CD4-positive, alpha-beta T cell treated with Interleukin-6 for 4 hours (primary cell): ENCODE measurements at regions not wholly inside any gene's neighbourhood (a gene's known extent, or its start where the extent isn't known, plus 50 kb on each side); places are given as distances from the start of the nearest gene placed in this dataset.

Source experiments
- DNase-seq: peaks from one replicate; pipeline ENCODE4 v3.0.0-alpha.2; 2020; ENCODE audit warnings: mixed read lengths

GRCh38 chr11:112725636-112726035, 235.6 kb upstream of the NCAM1 start:
- DNase-seq, result no peak

DNA sequence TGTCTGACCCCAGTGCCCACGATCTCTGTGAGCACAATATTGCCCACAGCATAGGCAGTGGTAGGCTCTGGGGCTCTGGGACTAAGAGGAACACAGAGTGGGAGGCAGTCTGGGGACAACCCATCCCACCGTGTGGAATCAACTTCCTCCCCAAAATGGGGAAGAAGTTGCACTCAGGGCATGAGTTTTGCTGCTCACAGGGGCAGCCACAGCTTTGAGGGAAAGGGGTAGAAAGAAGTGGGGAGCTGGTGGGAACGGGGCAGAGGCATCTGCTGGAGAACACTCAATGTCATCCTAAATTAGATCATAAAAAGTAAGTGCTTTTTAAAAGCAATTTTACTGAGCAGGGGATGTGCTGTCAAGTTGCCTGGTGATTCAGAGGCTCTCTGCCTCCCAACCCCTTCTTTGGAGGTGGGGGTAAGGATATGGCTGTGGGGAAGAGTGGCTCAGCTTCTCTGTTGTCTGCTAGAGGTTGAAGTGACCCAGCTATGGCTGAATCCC, 233.8 kb upstream of the NCAM1 start:
- DNase-seq, result no peak

DNA sequence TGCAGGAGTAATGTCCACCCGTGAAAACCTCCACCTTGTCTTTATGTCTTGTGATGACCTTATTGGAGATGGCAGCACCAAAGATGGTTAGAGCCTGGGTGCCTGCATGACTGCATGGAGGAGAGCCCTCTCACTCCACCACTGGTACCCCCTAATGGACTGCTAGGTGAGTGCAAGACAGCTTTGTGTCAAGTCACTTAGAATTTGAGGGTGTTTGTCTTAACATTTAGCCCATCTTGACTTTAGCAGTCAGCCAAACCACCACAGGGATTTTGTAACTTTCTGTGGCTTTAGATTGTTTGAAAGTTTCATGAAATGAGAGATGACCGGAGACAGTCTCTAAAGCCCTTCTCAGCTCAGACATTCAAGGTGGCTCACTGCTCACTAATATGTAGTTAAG, 232.9 kb upstream of the NCAM1 start:
- no peak for DNase-seq

DNA sequence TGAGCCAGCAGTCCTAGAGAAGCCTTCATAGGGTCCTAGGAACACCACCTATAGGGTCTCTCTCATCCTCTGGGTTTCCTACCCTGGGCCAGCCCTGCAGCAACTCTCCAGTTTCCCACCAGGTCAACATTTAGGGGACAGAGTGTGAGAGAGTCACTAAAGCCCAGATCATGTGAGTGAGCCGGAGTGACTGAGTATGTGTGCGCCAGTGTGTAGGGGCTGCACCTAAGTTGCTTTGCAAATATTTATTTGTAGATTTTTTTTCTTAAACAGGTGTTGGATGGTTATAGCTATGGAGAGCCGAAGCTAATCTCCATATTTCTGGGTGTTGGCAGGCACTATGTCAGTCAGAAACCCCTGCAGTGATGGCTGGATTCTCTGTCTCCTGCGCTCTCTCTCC, 232.5 kb upstream of the NCAM1 start:
- DNase-seq, result no peak

- DNase-seq, result no peak
Observed at GRCh38 chr11:112730591-112730990, 230.6 kb upstream of the NCAM1 start.

- DNase-seq, result no peak
Observed at GRCh38 chr11:112731538-112731937, 229.7 kb upstream of the NCAM1 start.

GRCh38 chr11:112732031-112732430, 229.2 kb upstream of the NCAM1 start:
- DNase-seq, result no peak

DNA sequence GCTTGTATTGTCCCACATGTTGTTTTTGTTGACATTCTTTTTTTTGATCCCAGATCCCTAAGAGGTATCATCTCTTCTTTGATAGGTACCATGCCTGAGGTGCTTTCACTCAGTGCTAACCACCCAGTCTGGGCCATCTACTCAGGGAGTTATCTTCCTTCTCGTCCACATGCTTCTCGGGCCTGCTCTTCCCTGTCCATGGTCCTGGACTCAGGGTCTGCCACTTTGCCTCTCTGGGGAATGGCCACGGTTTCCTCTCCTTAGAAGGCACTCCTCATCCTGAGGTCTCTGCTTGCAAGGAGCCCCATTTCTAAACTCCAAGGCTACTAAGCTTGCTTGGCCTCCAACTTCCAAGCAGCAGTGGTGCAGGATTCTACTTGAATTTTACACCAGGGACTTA, 227.0 kb upstream of the NCAM1 start:
- no peak for DNase-seq

GRCh38 chr11:112735470-112735869, 225.8 kb upstream of the NCAM1 start:
- no peak for DNase-seq

DNA sequence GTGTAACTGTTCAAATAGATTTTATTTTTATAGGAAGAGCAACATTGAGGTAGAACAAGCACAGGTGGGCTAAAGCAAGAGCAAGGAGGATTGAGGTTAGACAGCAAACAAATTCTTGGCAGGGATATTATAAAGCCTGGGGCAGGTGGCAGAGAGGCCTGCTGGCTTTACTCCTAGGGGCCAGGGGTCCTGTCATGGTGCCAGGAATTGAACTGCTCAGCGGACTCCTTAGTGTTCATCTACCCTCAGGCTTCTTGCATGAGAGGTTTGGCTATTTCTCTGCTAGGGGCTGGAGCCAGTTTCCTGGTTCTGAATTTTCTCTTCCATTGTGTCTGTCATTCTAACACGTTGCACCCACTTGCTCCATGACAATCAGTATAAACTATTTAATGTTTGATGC, 217.2 kb upstream of the NCAM1 start:
- no peak for DNase-seq

DNA sequence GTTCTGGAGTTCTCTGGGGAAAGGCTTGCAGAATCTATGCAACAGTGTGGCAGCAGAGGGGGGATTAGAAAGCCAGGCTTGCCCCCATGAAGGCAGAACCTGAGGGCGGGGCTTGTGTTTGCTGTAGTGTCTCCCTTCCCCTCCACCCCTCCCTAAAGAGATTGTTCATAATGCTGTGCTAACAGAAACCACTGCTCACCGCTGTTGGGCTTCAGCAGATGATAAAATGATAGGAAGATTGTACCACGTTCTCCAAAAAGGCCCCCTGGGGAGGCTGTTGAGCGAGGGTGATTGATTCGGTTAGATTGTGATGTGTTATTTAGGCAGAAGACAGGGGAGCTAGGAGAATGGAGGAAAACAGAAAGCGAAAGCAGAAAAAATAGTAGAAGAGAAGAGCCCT, 215.2 kb upstream of the NCAM1 start:
- no peak for DNase-seq

DNA sequence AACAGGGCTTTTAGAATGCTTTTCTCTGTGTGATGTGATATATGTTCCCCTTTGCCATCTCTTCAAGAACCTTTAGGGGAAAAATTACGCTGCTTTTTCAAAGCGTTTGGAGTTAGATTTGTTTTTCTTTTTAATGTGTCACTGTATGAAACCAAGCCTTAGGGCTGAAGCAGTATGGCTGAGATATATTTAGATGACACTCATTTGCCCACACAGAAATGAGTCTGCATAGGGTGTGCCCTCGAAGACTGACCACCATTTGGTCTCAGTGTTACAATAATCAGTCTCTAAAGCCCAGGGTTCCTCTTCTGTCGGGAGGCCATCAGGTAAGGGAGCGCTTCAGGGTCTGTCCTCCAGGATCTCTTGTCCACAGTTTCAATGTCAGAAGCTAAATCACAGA, 213.0 kb upstream of the NCAM1 start:
- DNase-seq, result no peak

DNA sequence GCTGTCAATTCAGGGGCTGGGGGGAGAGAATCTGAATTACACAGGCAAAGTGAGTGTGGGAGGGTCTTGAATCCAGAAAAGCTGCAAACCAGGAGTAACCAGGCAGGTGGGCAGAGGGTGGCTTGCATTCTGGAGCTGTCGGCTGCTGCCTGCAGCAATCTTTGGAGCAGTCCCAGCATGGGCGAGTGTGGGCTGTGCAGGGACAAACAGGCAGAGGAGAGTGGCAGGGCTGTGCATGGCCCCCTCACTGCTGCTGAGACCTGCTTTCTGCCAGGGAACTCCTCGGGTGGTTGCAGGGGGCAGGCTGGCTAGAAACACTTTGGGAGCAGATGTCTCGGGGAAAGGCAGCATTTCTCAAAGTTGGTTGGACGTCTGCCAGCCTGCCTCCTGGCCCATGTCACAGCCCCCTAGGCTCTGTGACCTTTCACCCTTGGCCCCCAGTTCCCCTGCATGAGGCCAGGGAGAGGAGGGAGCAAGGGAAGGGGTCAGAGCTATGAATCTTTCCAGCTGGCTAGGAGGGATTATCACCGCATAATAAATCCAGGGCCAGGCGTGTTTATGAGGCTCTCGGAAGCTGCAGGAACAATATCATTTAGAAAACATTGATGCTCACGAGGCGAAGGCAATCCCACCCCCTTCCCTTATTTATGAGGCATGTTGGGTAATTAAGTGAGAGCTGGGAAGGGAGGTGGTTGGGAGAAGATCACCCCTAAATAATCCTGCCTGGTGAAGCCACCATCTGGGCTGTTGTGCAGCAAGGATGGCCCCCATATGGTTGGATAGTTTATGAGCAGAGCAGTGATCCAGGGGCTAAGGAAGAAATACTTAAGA, 212.3 kb upstream of the NCAM1 start:
- no peak for DNase-seq

GRCh38 chr11:112751329-112751728, 209.9 kb upstream of the NCAM1 start:
- DNase-seq, result no peak

DNA sequence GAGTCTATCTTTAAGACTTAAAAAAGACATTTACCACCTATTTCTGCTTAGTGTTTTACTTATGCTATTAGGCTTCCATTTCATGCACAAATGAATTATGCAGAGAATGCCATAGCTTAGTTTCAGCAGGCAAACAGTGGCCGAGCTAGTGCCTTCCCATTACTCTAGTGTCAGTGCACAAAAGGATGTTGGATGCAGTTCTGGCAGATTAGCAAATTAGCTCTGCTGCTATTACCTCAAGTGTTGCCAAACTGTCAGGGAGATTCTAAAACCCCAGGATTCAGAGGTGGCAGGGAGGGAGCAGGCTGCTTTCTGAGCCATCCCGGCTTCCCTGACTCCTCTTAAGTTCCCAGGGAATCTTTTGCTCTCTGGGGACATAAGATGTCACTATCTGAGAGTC, 209.4 kb upstream of the NCAM1 start:
- no peak for DNase-seq

GRCh38 chr11:112752563-112752962, 208.7 kb upstream of the NCAM1 start:
- DNase-seq, result no peak

DNA sequence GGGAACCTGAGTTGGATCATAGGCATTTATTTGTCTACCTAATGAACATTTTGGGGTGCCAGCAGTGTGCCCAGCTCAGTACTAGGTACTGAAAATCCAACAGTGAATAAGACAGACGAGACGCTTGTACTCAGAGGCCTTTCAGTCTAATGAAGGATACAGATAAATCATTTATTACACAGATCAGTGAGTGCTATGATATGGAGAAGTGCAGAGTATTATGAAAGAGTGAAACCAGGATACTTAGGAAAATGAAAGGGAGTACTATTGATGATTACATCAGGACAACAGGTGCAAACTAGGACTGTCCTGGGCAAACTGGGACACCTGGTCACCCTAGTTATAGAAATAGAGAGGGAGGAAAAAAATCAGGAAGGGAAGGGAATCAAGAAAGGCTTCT, 207.5 kb upstream of the NCAM1 start:
- no peak for DNase-seq

- no peak for DNase-seq
Observed at GRCh38 chr11:112759418-112759817, 201.8 kb upstream of the NCAM1 start.

DNA sequence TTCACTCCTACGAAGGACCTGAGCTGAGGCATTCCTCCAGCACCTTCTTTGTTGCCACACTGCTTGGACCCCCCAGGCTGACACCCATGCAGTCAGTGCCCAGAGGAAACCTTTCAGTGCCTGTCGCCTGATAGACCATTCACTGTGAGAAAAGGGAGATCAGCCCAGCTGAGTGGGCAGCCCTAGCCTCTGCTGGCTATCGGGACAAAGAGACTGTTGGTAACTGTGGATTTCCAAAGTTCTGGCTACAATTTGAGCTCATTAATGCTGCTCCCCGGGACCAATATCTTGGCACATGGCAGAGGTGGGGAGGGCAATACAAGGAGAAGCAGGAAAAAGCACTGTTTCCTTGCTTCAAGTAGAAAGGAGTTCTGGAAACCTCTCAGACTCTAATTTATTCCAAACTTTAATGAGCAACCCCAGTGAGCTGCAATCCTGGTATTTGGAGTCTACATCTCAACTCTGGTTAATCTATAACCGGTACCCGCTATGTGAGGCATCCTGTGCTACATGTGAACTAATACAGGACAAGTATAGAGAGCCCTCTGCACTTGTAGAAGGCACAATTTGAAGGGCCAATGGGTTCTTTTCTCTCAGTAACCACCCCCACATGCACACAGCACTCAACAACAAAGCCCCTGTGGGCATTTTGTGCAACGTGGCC, 200.7 kb upstream of the NCAM1 start:
- no peak for DNase-seq

GRCh38 chr11:112761911-112762706, 199.1 kb upstream of the NCAM1 start:
- no peak for DNase-seq

DNA sequence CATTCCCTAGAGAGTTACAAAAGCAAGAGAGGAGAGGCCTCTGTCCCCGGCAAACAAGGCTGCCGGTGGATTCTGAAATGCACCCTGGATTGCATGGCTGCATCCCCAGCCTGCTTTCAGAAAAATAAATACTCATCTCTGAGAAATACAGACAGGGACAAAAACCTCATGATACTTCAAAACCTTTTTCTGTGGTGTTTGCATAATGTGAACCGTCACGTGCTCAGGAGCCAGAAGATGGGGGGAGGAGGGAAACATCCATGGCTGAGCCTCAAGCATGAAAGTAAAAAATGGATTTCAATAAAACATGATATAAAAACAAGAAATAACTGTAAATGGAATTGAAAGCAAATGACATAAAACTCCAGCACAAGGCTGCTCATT, 198.5 kb upstream of the NCAM1 start:
- DNase-seq, result no peak

- no peak for DNase-seq
Observed at GRCh38 chr11:112765337-112765736, 195.9 kb upstream of the NCAM1 start.

DNA sequence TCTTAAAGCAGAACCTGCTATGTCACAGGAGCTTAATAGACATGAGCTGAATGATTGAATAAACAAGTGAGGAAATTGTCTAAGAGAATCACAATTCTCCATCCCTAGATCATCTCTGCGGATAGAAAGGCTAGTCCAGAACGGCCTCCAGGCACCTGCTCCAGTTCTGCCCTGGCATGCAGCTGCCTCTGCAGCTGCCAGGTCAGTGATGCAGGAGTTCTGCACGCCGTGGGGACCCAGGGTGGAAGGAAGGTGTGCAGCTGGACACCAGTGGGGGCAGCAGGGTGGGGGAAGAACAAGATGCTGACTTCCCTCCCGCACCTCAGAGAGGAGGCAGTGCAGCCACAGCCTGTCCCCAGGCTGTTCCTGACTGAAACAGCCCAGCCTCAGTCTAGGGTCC, 192.1 kb upstream of the NCAM1 start:
- no peak for DNase-seq

- DNase-seq, result no peak
Observed at GRCh38 chr11:112769584-112769983, 191.6 kb upstream of the NCAM1 start.
